ENCODE measurements at regions not wholly inside any gene's neighbourhood (a gene's known extent, or its start where the extent isn't known, plus 50 kb on each side); places are given as distances from the start of the nearest gene placed in this dataset.

DNA sequence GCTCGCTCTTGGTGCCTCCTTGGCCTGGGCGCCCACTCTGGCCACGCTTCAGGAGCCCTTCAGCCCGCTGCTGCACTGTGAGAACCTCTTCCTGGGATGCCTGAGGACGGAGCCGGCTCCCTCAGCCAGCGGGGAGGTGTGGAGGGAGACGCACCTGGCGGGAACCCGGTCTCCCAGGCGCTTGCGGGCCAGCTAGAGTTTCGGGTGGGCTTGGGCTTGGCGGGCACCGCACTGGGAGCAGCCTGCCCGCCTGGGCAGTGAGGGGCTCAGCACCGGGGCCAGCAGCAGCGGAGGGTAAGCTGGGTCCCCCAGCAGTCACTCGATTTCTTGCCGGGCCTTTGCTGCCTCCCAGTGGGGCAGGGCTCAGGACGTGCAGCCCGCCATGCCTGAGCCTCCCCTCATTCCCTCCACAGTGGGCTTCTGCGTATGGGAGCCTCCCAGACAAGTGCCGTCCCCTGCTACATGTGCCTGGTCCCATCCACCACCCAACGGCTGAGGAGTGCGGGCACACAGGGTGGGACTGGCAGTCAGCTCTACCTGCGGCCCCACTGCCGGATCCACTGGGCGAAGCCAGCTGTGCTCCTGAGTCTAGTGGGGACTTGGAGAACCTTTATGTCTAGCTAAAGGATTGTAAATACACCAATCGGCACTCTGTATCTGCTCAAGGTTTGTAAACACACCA, 708.7 kb downstream of the VGLL3 start:
- TF ChIP-seq, protein P1, sequence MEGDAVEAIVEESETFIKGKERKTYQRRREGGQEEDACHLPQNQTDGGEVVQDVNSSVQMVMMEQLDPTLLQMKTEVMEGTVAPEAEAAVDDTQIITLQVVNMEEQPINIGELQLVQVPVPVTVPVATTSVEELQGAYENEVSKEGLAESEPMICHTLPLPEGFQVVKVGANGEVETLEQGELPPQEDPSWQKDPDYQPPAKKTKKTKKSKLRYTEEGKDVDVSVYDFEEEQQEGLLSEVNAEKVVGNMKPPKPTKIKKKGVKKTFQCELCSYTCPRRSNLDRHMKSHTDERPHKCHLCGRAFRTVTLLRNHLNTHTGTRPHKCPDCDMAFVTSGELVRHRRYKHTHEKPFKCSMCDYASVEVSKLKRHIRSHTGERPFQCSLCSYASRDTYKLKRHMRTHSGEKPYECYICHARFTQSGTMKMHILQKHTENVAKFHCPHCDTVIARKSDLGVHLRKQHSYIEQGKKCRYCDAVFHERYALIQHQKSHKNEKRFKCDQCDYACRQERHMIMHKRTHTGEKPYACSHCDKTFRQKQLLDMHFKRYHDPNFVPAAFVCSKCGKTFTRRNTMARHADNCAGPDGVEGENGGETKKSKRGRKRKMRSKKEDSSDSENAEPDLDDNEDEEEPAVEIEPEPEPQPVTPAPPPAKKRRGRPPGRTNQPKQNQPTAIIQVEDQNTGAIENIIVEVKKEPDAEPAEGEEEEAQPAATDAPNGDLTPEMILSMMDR (IDR thresholded peaks at IDR 0.05; ENCODE audit: poor library complexity): no peak
- no peak for TF ChIP-seq EZH2phosphoT487 (IDR thresholded peaks at IDR 0.05; ENCODE audit: low read depth, severe bottlenecking, unreplicated experiment)
- TF ChIP-seq EZH2 (IDR thresholded peaks at IDR 0.05; ENCODE audit: borderline replicate concordance): no peak
- Histone ChIP-seq H3K4me2 (no peak overlapping the region), H3K4me1 (ENCODE audit: insufficient read depth) (no peaks in the 10 kb centered on the region), H3K9me3 (ENCODE audit: low read depth) (no peaks in the 10 kb centered on the region), H2AFZ (no peak overlapping the region), H3K27ac (no peak overlapping the region), H4K20me1 (ENCODE audit: insufficient read depth, poor library complexity, severe bottlenecking) (no peaks in the 10 kb centered on the region), H3K4me3 (no peak overlapping the region), H3K27me3 (no peaks in the 10 kb centered on the region), H3K36me3 (replicated peaks; ENCODE audit: insufficient read depth, low read depth) (no peaks in the 10 kb centered on the region), H3K79me2 (no peaks in the 10 kb centered on the region), H3K9me2 (replicated peaks; ENCODE audit: insufficient read depth) (no peaks in the 10 kb centered on the region)
- 96% methylated on average over 29 of the region's 30 CpGs for WGBS (ENCODE audit: low lambda C conversion rate, missing lambda C conversion rate)
- no peak for DNase-seq (ENCODE audit: low spot score)

DNA sequence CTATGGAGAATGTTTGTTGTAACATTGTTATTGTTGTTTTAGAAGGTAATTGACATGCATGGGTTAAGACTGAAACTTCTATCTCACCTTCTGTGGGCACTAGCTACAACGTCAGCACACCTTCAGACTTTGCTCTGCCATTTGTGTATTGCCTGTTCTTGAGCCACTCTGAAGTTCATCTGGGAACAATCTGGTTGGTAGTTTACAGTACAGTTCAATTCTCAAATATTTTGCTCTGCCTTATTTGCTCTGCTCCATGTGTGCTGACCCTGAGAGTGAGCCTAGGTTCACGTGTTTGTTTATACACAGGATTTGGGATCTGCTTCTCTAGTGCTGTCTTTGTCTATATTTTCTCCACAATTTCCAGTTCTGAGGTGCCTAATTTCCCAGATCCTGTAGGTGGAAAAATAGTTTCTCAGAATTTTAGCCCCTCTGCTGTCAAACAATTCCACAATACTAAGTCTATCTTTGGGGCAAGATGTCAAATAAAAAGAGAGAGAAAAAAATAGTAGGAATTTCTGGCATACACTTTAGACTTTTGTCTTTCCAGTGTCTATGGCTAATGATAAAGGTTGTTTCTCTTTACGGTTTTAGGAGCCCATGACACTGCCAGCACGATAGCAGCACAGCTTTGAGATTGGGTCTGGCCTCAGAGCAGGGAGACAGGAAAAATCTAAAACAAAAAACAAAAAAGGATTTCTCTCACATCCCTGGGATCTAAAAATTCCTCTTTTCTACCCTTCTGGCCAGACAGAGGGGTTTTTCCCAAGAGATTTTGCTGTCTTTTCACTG, 721.4 kb downstream of the VGLL3 start:
- Histone ChIP-seq H3K27me3 (no peaks in the 10 kb centered on the region), H4K20me1 (ENCODE audit: insufficient read depth, poor library complexity, severe bottlenecking) (no peaks in the 10 kb centered on the region), H3K4me3 (no peak overlapping the region), H3K79me2 (no peaks in the 10 kb centered on the region), H2AFZ (peak overlapping the region; percentile 31), H3K9me2 (replicated peaks; ENCODE audit: insufficient read depth) (no peaks in the 10 kb centered on the region), H3K9me3 (ENCODE audit: low read depth) (no peaks in the 10 kb centered on the region), H3K4me2 (peak overlapping the region; percentile 23), H3K27ac (no peak overlapping the region), H3K4me1 (ENCODE audit: insufficient read depth) (no peaks in the 10 kb centered on the region), H3K36me3 (replicated peaks; ENCODE audit: insufficient read depth, low read depth) (no peaks in the 10 kb centered on the region)
- no peak for DNase-seq (ENCODE audit: low spot score)
- TF ChIP-seq EZH2 (IDR thresholded peaks at IDR 0.05; ENCODE audit: borderline replicate concordance) (no peak), EZH2phosphoT487 (IDR thresholded peaks at IDR 0.05; ENCODE audit: low read depth, severe bottlenecking, unreplicated experiment) (no peak)
- TF ChIP-seq, protein P1 (IDR thresholded peaks at IDR 0.05; ENCODE audit: poor library complexity): no peak
- WGBS (ENCODE audit: low lambda C conversion rate, missing lambda C conversion rate): 43% methylated on average over 4 of the region's 4 CpGs

DNA sequence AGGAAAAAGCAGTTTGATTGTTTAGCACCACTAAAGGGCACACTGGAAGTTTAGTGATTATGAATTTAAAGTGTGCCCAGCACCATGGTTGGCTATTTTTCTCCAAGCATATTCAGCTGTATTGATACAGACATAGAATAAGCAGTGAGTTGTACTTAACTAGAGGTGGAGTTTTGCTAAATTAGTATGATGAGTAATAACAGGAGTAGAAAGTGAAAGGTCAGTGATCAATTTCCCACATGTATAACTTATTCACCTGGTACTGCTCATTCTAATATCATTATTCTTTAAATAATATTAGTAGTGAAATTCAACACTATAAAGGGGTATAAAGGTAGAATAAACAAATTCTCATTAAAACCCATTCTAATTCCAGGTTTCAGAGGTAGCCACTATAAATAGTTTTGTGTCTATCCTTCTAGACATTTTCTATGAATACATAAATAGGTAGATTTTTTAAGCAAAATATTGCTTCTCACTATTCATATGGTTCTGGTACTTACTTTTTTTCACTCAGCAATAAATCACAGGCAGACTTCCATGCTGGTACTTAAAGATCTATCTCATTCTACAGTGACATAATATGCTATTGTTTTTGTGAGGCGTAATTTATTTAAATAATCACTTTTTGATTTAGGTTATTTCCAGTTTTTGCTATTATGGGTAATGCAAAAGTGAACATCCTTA, 732.9 kb downstream of the VGLL3 start:
- Histone ChIP-seq H3K27ac (no peak overlapping the region), H3K79me2 (no peaks in the 10 kb centered on the region), H3K9me3 (ENCODE audit: low read depth) (no peaks in the 10 kb centered on the region), H2AFZ (no peak overlapping the region), H3K4me1 (ENCODE audit: insufficient read depth) (no peaks in the 10 kb centered on the region), H3K9me2 (replicated peaks; ENCODE audit: insufficient read depth) (no peaks in the 10 kb centered on the region), H4K20me1 (ENCODE audit: insufficient read depth, poor library complexity, severe bottlenecking) (no peaks in the 10 kb centered on the region), H3K36me3 (replicated peaks; ENCODE audit: insufficient read depth, low read depth) (no peaks in the 10 kb centered on the region), H3K4me3 (no peak overlapping the region), H3K27me3 (no peaks in the 10 kb centered on the region), H3K4me2 (no peak overlapping the region)
- 90% methylated on average over 1 of the region's 1 CpG for WGBS (ENCODE audit: low lambda C conversion rate, missing lambda C conversion rate)
- no peak for TF ChIP-seq EZH2phosphoT487 (IDR thresholded peaks at IDR 0.05; ENCODE audit: low read depth, severe bottlenecking, unreplicated experiment)
- TF ChIP-seq, protein P1 (IDR thresholded peaks at IDR 0.05; ENCODE audit: poor library complexity): no peak
- no peak for TF ChIP-seq EZH2 (IDR thresholded peaks at IDR 0.05; ENCODE audit: borderline replicate concordance)
- DNase-seq (ENCODE audit: low spot score): no peak
